IMR-90 (cell line): ENCODE measurements at regions not wholly inside any gene's neighbourhood (a gene's known extent, or its start where the extent isn't known, plus 50 kb on each side); places are given as distances from the start of the nearest gene placed in this dataset.

ENCODE experiments used
- CTCF ChIP-seq: conservative IDR thresholded peaks from 2 replicates; pipeline ENCODE4 v1.5.1; 2012; ENCODE audit warnings: mild to moderate bottlenecking, low read depth, low read length, improper control_type of control experiment
- FOS ChIP-seq: fragments of 150-350 bp; IDR thresholded peaks from 2 replicates; pipeline ENCODE4 v1.6.1; 2016; ENCODE audit warnings: low read depth, low read length
- MXI1 ChIP-seq: IDR thresholded peaks from 2 replicates; pipeline ENCODE4 v1.6.1; 2012; ENCODE audit warnings: low read depth, mild to moderate bottlenecking, low read length, moderate library complexity, borderline replicate concordance
- POLR2A ChIP-seq: IDR thresholded peaks from 2 replicates; pipeline ENCODE4 v1.6.1; 2012; ENCODE audit warnings: mild to moderate bottlenecking, low read depth, low read length
- RAD21 ChIP-seq: IDR thresholded peaks from 2 replicates; pipeline ENCODE4 v1.6.1; 2012; ENCODE audit warnings: low read length, improper control_type of control experiment

- TF ChIP-seq POLR2A (no peak), CTCF (no peak), MXI1 (no peak), RAD21 (no peak), FOS (no peak)
These were observed 136.2 kb upstream of the ZC3H12C start for GRCh38 chr11:109957000-109957399.
